SH-SY5Y (cell line): ENCODE measurements at regions not wholly inside any gene's neighbourhood (a gene's known extent, or its start where the extent isn't known, plus 50 kb on each side); places are given as distances from the start of the nearest gene placed in this dataset.

ENCODE experiments used
- GATA2 ChIP-seq: IDR thresholded peaks from 2 replicates; pipeline ENCODE4 v1.6.1; 2011; ENCODE audit warnings: mild to moderate bottlenecking, low read depth, low read length
- GATA3 ChIP-seq: IDR thresholded peaks from 2 replicates; pipeline ENCODE4 v1.6.1; 2011; ENCODE audit warnings: low read depth, mild to moderate bottlenecking, low read length, moderate library complexity

DNA sequence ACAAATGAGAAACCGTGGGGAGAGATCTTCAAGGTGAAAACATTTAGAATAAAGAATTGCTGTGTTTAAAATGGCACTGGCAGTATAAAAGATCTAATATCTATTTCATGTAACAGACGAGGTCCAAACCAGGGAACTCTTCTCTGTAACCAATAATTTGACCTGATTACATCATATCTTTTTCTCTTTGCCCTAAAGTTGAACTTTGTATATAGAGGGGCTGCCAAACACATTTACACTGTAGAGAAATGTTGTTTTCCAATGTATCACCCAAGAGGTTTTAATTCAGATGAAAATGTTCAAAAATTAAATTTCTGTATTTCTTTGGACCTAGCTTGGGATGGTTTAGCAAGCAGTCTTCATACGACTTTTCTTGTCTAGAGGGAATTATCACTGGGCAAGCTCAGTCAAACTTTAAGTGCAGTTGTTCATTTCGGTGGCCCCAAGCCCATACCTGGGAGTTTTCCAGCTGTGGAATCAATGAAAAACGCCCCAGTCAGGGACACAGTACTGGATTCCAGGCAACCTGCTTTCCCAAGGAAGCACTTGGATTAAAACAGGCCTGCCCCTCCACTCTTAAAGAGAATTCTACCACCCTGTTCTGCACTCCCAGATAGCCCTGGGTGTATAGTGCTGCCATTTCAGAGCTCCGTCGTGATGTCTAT, 208.5 kb upstream of the FN1 start:
- TF ChIP-seq GATA2 (no peak), GATA3 (no peak)
